HG02678 (cell line): ENCODE measurements at regions not wholly inside any gene's neighbourhood (a gene's known extent, or its start where the extent isn't known, plus 50 kb on each side); places are given as distances from the start of the nearest gene placed in this dataset.
"Not testable (repeated sequence)": the region's sequence is repeated elsewhere in the genome, so short reads cannot be mapped to it uniquely, and the experiment has no call there.

Source experiments
- ATAC-seq: cut with Tn5 transposase; IDR thresholded peaks from one replicate; pipeline ENCODE4 v1.9.1; 2021; ENCODE audit warnings: mild to moderate bottlenecking, moderate library complexity; ENCODE audit not compliant: unreplicated experiment

GRCh38 chr12:84406720-84407119, 505.9 kb downstream of the SLC6A15 start:
- not testable (repeated sequence) for ATAC-seq

GRCh38 chr12:84397846-84398245, 514.8 kb downstream of the SLC6A15 start:
- ATAC-seq, result no peak

GRCh38 chr12:84397263-84397662, 515.3 kb downstream of the SLC6A15 start:
- no peak for ATAC-seq

- ATAC-seq, result not testable (repeated sequence)
Measured at GRCh38 chr12:84391176-84391575, 521.4 kb downstream of the SLC6A15 start.

- no peak for ATAC-seq
Measured at GRCh38 chr12:84384384-84384783, 528.2 kb downstream of the SLC6A15 start.

GRCh38 chr12:84382486-84382885, 530.1 kb downstream of the SLC6A15 start:
- ATAC-seq, result not testable (repeated sequence)

- ATAC-seq, result no peak
Measured at GRCh38 chr12:84376320-84376719, 536.3 kb downstream of the SLC6A15 start.

GRCh38 chr12:84375449-84376170, 537.0 kb downstream of the SLC6A15 start:
- ATAC-seq, result no peak

- no peak for ATAC-seq
Measured at GRCh38 chr12:84362552-84362897, 550.1 kb downstream of the SLC6A15 start.

- ATAC-seq, result no peak
Measured at GRCh38 chr12:84361651-84362551, 550.7 kb downstream of the SLC6A15 start.

- no peak for ATAC-seq
Measured at GRCh38 chr12:84357314-84357713, 555.3 kb downstream of the SLC6A15 start.

- ATAC-seq, result no peak
Measured at GRCh38 chr12:84356224-84356623, 556.4 kb downstream of the SLC6A15 start.

- no peak for ATAC-seq
Measured at GRCh38 chr12:84355561-84355960, 557.0 kb downstream of the SLC6A15 start.

- no peak for ATAC-seq
Measured at GRCh38 chr12:84348582-84348981, 564.0 kb downstream of the SLC6A15 start.

- no peak for ATAC-seq
Measured at GRCh38 chr12:84341467-84342193, 571.0 kb downstream of the SLC6A15 start.

- ATAC-seq, result no peak
Measured at GRCh38 chr12:84336231-84336630, 576.4 kb downstream of the SLC6A15 start.

GRCh38 chr12:84329938-84330337, 582.7 kb downstream of the SLC6A15 start:
- no peak for ATAC-seq

- no peak for ATAC-seq
Measured at GRCh38 chr12:84315926-84316325, 596.7 kb downstream of the SLC6A15 start.

GRCh38 chr12:84313323-84313675, 599.3 kb downstream of the SLC6A15 start:
- no peak for ATAC-seq

GRCh38 chr12:84308211-84308610, 604.4 kb downstream of the SLC6A15 start:
- no peak for ATAC-seq

GRCh38 chr12:84305144-84305543, 607.5 kb downstream of the SLC6A15 start:
- ATAC-seq, result no peak

GRCh38 chr12:84294246-84294645, 618.4 kb downstream of the SLC6A15 start:
- ATAC-seq, result no peak
